Pancreas (tissue), 10 donors: ENCODE measurements at regions not wholly inside any gene's neighbourhood (a gene's known extent, or its start where the extent isn't known, plus 50 kb on each side); places are given as distances from the start of the nearest gene placed in this dataset.
"Not testable (repeated sequence)": the region's sequence is repeated elsewhere in the genome, so short reads cannot be mapped to it uniquely, and the experiment has no call there.

Experiments
- ATAC-seq, 4 donors: fragments of 200-7000 bp; cut with Tn5 transposase; one replicate each; pipeline versions ENCODE4 v1.8.0 to v1.9.1; 2020; ENCODE audit warnings: mild to moderate bottlenecking in 4 of 4, moderate library complexity in 4 of 4
- DNase-seq, 6 donors: peaks; one replicate each; pipeline ENCODE4 v3.0.0-alpha.2; 2020
- FAIRE-seq: peaks from 2 replicates; lab custom pipeline; 2012; peaks lifted over from hg19 to GRCh38; lab: Jason Lieb, UNC
- H3K27ac ChIP-seq, 4 donors: fragments of 200-600 bp; sonication (generic); 1 replicate in 3 of 4; 2 replicates in 1 of 4; pipeline versions ENCODE4 v1.5.0 to v1.8.0; 2020
- H3K27me3 ChIP-seq, 4 donors: fragments of 200-600 bp; one replicate each; pipeline ENCODE4 v1.8.0; 2021
- H3K36me3 ChIP-seq, 3 donors: fragments of 200-600 bp; sonication (generic) in 1 of 3; one replicate each; pipeline versions ENCODE4 v1.5.0 to v1.8.0; 2020 to 2021
- H3K4me1 ChIP-seq, 3 donors: fragments of 200-600 bp; one replicate each; pipeline ENCODE4 v1.8.0; 2021
- H3K4me3 ChIP-seq, 4 donors: fragments of 200-600 bp; sonication (generic) in 2 of 4; one replicate each; pipeline versions ENCODE4 v1.5.0 to v1.8.0; 2020 to 2021
- H3K9me3 ChIP-seq, 4 donors: fragments of 200-600 bp; one replicate each; pipeline ENCODE4 v1.8.0; 2021
- WGBS, 2 donors: extraction: QIAGEN DNeasy Blood & Tissue Kit; methylation state at CpG; one replicate each; pipeline ENCODE4 v1.1.7; 2013; 5-methylcytosine and 5-hydroxymethylcytosine counted together
- intact Hi-C, 3 donors: fragments of 100-400 bp; cut with DNase I; formaldehyde crosslinking; loops; one replicate each; pipeline versions ENCODE4 v1.11.1 to v1.14.2; 2022
- TF ChIP-seq, protein P1 (sequence below), 4 donors: fragments of 200-600 bp; sonication (generic) in 3 of 4; IDR thresholded peaks; one replicate each; pipeline versions ENCODE4 v1.5.0 to v1.8.0; 2021; ENCODE audit warnings: antibody characterized with exemption in 4 of 4
- donor health status: healthy with polysubstance abuse.
- donor health status: DM: no; HTN: no; CAD: no; lungs with moderate emphysema.
- donor health status: DM: no; HTN: no; CAD: no.
- donor health status: control.
- donor health status: control.
- donor health status: Bipolar disorder and iron deficiency.
- donor health status: DM: yes; HTN: yes; CAD: no.
- donor health status: DM: no; HTN: no; CAD: no.
- donor health status: DM: no; HTN: no; CAD: no.
- donor health status: DM: yes; HTN: yes; CAD: no.

DNA sequence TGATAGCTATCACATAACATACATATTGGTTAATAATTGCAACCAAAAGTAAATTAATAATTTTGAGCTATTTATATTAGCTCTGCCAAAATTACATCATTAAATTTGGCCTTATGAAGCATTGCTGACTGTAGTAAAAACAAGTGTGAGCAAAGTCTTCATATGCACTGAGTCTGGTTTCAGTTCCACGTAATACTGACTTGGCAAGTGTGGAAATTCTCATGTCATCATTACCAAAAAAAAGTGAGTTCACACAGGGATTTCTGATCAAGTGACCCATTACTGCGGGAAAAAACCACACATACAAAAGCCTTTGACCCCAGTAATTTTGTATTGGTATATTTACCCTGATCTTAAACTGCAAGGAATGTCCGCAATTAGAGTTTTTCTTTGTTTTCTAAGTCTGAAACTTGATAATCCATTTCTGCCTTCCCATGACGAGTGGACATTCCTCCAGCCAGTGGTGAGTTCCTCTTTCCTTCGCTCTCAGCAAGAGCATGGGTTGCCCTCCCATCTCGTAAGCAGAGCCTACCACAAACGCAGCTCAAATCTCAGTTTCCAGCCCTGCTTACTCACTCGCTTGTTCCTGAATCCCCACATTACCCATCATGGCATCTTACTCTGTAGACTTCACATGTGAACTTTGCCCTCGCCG is 220.2 kb upstream of the DMRT1 start:
- H3K4me3 ChIP-seq: no peak overlapping the region

GRCh38 chr9:624935-625500 is 216.5 kb upstream of the DMRT1 start:
- H3K27ac ChIP-seq: no peak overlapping the region
- no peak for ATAC-seq
- peaks cover 0 to 9% (median 7%) of the 10 kb centered on the region in 3 donors for H3K4me1 ChIP-seq
- TF ChIP-seq, protein P1, sequence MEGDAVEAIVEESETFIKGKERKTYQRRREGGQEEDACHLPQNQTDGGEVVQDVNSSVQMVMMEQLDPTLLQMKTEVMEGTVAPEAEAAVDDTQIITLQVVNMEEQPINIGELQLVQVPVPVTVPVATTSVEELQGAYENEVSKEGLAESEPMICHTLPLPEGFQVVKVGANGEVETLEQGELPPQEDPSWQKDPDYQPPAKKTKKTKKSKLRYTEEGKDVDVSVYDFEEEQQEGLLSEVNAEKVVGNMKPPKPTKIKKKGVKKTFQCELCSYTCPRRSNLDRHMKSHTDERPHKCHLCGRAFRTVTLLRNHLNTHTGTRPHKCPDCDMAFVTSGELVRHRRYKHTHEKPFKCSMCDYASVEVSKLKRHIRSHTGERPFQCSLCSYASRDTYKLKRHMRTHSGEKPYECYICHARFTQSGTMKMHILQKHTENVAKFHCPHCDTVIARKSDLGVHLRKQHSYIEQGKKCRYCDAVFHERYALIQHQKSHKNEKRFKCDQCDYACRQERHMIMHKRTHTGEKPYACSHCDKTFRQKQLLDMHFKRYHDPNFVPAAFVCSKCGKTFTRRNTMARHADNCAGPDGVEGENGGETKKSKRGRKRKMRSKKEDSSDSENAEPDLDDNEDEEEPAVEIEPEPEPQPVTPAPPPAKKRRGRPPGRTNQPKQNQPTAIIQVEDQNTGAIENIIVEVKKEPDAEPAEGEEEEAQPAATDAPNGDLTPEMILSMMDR (IDR thresholded peaks at IDR 0.05): no peak
- H3K36me3 ChIP-seq: no peaks in the 10 kb centered on the region
- WGBS, 2 donors: 20 to 30% methylated on average over 7 of the region's 7 CpGs
- DNase-seq: no peak
- H3K4me3 ChIP-seq: no peak overlapping the region
- intact Hi-C loops: loop anchor here in 1 of 3 donors (5.0 kb wide), 1 partner anchor 137 kb away; no protein-coding TSS in a partner anchor
- no peaks in the 10 kb centered on the region for H3K9me3 ChIP-seq
- FAIRE-seq: no peak
- no peaks in the 10 kb centered on the region for H3K27me3 ChIP-seq

More for the DNA sequence above, 220.2 kb upstream of the DMRT1 start:
- Histone ChIP-seq H3K4me1 (peaks cover 0 to 9% (median 7%) of the 10 kb centered on the region in 3 donors), H3K27ac (no peak overlapping the region), H3K9me3 (no peaks in the 10 kb centered on the region), H3K36me3 (no peaks in the 10 kb centered on the region), H3K27me3 (no peaks in the 10 kb centered on the region)
- intact Hi-C loops: loop anchor here in 1 of 3 donors (5.0 kb wide), 1 partner anchor 141 kb away; no protein-coding TSS in a partner anchor
- FAIRE-seq (no peak), DNase-seq (no peak), ATAC-seq (peak in 2 of 4 donors; percentile 75 to 81)
- TF ChIP-seq, protein P1 (IDR thresholded peaks at IDR 0.05): no peak
- 72 to 75% methylated on average over 10 of the region's 10 CpGs for WGBS, 2 donors

DNA sequence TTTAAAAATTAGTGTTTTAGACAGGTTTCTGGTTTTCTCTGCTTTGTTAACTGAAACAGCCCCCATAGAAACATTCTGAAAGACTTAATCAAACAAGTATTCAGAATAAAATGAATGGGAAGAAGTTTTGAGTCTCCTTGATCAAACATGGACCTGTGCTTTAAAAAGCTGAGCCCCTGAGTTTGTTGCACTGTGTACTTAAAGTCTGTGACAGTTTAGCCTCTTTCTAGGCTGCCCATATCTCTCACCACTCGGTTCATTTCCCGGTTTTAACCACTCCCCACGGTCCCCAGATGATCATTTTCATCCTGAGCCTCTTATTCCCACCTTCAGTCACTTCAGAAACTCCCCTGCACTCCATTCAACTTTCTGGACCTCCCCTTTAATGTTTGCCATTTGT is 215.9 kb upstream of the DMRT1 start:
- Histone ChIP-seq H3K4me3 (no peak overlapping the region), H3K36me3 (no peaks in the 10 kb centered on the region), H3K27ac (no peak overlapping the region), H3K27me3 (no peaks in the 10 kb centered on the region), H3K9me3 (no peaks in the 10 kb centered on the region), H3K4me1 (peaks cover 0 to 9% (median 7%) of the 10 kb centered on the region in 3 donors)
- DNase-seq (no peak), FAIRE-seq (no peak), ATAC-seq (no peak)
- intact Hi-C loops: no loop called here
- TF ChIP-seq, protein P1 (IDR thresholded peaks at IDR 0.05): no peak
- 37 to 39% methylated on average over 3 of the region's 3 CpGs for WGBS, 2 donors

DNA sequence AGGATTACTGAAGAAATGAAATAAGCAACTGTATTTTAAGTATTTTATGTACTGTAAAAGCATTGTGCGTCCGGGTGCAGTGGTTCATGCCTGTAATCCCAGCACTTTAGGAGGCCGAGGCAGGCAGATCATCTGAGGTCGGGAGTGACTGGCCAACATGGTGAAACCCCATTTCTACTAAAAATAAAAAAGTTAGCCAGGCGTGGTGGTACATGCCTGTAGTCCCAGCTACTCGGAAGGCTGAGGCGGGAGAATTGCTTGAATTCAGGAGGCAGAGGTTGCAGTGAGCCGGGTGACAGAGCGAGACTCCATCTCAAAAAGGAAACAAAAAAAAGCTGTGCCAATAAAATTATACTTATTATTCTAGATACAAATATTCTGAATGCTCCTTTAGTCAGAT is 215.4 kb upstream of the DMRT1 start:
- ATAC-seq, intact Hi-C loops, DNase-seq, H3K9me3 ChIP-seq, H3K27me3 ChIP-seq, H3K4me3 ChIP-seq, H3K4me1 ChIP-seq, FAIRE-seq, H3K36me3 ChIP-seq, H3K27ac ChIP-seq: not testable (repeated sequence)
- WGBS, 2 donors: 89 to 92% methylated on average over 9 of the region's 9 CpGs

- Histone ChIP-seq H3K27ac (no peak overlapping the region), H3K4me3 (no peak overlapping the region), H3K4me1 (peaks cover 0 to 9% (median 0%) of the 10 kb centered on the region in 3 donors), H3K36me3 (no peaks in the 10 kb centered on the region), H3K9me3 (no peaks in the 10 kb centered on the region), H3K27me3 (no peaks in the 10 kb centered on the region)
- intact Hi-C loops: no loop called here
- DNase-seq (no peak), ATAC-seq (no peak), FAIRE-seq (no peak)
- TF ChIP-seq, protein P1 (IDR thresholded peaks at IDR 0.05): no peak
- 88 to 91% methylated on average over 3 of the region's 3 CpGs for WGBS, 2 donors
Measured at GRCh38 chr9:626596-626995, 214.9 kb upstream of the DMRT1 start.
